GM12875 (cell line): ENCODE measurements at regions not wholly inside any gene's neighbourhood (a gene's known extent, or its start where the extent isn't known, plus 50 kb on each side); places are given as distances from the start of the nearest gene placed in this dataset.

Experiments used
- H3K4me3 ChIP-seq: one replicate; pipeline ENCODE4 v1.5.1; 2011; ENCODE audit warnings: low read depth, low read length, control low read depth
- CTCF ChIP-seq: IDR thresholded peaks from 2 replicates; pipeline ENCODE4 v1.5.1; 2011; ENCODE audit warnings: low read depth, mild to moderate bottlenecking, control low read depth, inconsistent platforms, low read length, moderate library complexity, borderline replicate concordance; ENCODE audit not compliant: insufficient read depth

- peak; percentile 76 for TF ChIP-seq CTCF
- no peak overlapping the region for H3K4me3 ChIP-seq
These were observed 152.7 kb downstream of the IL20RB start for GRCh38 chr3:137110392-137110996.

GRCh38 chr3:137111497-137111896 lies 153.7 kb downstream of the IL20RB start:
- no peak for TF ChIP-seq CTCF
- no peak overlapping the region for H3K4me3 ChIP-seq

GRCh38 chr3:137116619-137117018 lies 158.8 kb downstream of the IL20RB start:
- H3K4me3 ChIP-seq = no peak overlapping the region
- TF ChIP-seq CTCF = no peak

GRCh38 chr3:137121704-137122314 lies 164.0 kb downstream of the IL20RB start:
- no peak overlapping the region for H3K4me3 ChIP-seq
- TF ChIP-seq CTCF = peak; percentile 77

- no peak overlapping the region for H3K4me3 ChIP-seq
- no peak for TF ChIP-seq CTCF
These were observed 173.3 kb downstream of the IL20RB start for GRCh38 chr3:137131081-137131480.

GRCh38 chr3:137134431-137134830 lies 176.6 kb downstream of the IL20RB start:
- no peak for TF ChIP-seq CTCF
- no peak overlapping the region for H3K4me3 ChIP-seq

- no peak for TF ChIP-seq CTCF
These were observed 190.6 kb downstream of the IL20RB start for GRCh38 chr3:137148406-137148805.

More at GRCh38 chr3:137148406-137148805, 190.6 kb downstream of the IL20RB start:
- no peak overlapping the region for H3K4me3 ChIP-seq
